ENCODE measurements at regions not wholly inside any gene's neighbourhood (a gene's known extent, or its start where the extent isn't known, plus 50 kb on each side); places are given as distances from the start of the nearest gene placed in this dataset.

DNA sequence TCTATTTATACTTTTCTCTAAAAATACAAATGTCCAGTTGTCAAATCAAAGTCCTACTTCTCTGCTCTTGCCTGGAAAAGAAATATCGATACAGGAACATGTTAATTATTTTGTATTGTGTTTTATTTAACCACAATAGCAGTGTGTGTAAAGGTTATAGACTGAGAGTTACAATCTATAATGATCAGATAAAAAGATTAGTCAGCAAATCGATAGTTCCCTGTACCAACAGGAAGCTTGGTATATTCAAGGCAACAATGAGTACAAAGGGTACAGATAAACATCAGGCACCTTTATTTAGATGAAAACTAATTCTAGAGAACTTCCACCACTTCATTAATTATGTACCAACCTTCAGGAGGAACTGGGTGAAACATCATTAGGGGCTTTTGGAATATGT is 469.5 kb downstream of the GBA3 start:
- TF ChIP-seq, protein P1, sequence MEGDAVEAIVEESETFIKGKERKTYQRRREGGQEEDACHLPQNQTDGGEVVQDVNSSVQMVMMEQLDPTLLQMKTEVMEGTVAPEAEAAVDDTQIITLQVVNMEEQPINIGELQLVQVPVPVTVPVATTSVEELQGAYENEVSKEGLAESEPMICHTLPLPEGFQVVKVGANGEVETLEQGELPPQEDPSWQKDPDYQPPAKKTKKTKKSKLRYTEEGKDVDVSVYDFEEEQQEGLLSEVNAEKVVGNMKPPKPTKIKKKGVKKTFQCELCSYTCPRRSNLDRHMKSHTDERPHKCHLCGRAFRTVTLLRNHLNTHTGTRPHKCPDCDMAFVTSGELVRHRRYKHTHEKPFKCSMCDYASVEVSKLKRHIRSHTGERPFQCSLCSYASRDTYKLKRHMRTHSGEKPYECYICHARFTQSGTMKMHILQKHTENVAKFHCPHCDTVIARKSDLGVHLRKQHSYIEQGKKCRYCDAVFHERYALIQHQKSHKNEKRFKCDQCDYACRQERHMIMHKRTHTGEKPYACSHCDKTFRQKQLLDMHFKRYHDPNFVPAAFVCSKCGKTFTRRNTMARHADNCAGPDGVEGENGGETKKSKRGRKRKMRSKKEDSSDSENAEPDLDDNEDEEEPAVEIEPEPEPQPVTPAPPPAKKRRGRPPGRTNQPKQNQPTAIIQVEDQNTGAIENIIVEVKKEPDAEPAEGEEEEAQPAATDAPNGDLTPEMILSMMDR (conservative IDR thresholded peaks at IDR 0.05) = no peak

More for the DNA sequence above, 469.5 kb downstream of the GBA3 start:
- Histone ChIP-seq H4K91ac (ENCODE audit: insufficient read length, low read depth, low read length) (no peak overlapping the region), H3K27me3 (ENCODE audit: insufficient read depth, low read length) (no peaks in the 10 kb centered on the region), H3K4me1 (ENCODE audit: insufficient read depth, low read length) (no peaks in the 10 kb centered on the region), H4K5ac (ENCODE audit: insufficient read length, low read depth, low read length) (no peak overlapping the region), H3K14ac (ENCODE audit: insufficient read depth, low read length) (no peak overlapping the region), H2AK5ac (ENCODE audit: insufficient read length, low read length) (no peak overlapping the region), H4K20me1 (ENCODE audit: control insufficient read depth, insufficient read depth, insufficient read length) (no peaks in the 10 kb centered on the region), H4K8ac (replicated peaks; ENCODE audit: insufficient read length, low read depth, low read length) (no peak overlapping the region), H3K18ac (ENCODE audit: insufficient read length, low read depth, low read length) (no peak overlapping the region), H2BK15ac (ENCODE audit: low read depth, low read length) (no peak overlapping the region), H3K23ac (ENCODE audit: insufficient read length, low read depth, low read length) (no peak overlapping the region), H2BK20ac (ENCODE audit: low read depth, low read length, poor library complexity, severe bottlenecking) (no peak overlapping the region), H3K79me1 (ENCODE audit: insufficient read depth, low read depth, low read length, poor library complexity, severe bottlenecking) (no peaks in the 10 kb centered on the region), H3K4ac (ENCODE audit: low read depth, low read length) (no peak overlapping the region), H3K4me2 (ENCODE audit: insufficient read depth, insufficient read length, low read length) (no peak overlapping the region), H3K9ac (ENCODE audit: extremely low read depth, insufficient read length, low read length) (no peak overlapping the region), H3K56ac (ENCODE audit: insufficient read length, low read depth, low read length) (no peak overlapping the region), H2AFZ (ENCODE audit: low read length) (no peak overlapping the region), H2BK5ac (ENCODE audit: insufficient read length, low read length) (no peak overlapping the region), H2BK120ac (ENCODE audit: low read depth, low read length, poor library complexity, severe bottlenecking) (no peak overlapping the region), H3K27ac (ENCODE audit: insufficient read length, low read depth, low read length) (no peak overlapping the region), H3K79me2 (ENCODE audit: insufficient read depth, low read length) (no peaks in the 10 kb centered on the region), H3K9me3 (ENCODE audit: control insufficient read depth, low read depth, low read length) (no peaks in the 10 kb centered on the region), H3T11ph (ENCODE audit: low read length) (no peak overlapping the region), H3K23me2 (ENCODE audit: insufficient read length, low read depth, low read length, poor library complexity, severe bottlenecking) (no peaks in the 10 kb centered on the region), H2BK12ac (ENCODE audit: insufficient read length, low read depth, low read length) (no peak overlapping the region)
- no peak overlapping the region for H3K27ac Mint-ChIP-seq
- H3K36me3 Mint-ChIP-seq (ENCODE audit: insufficient read depth in 1 of 3, low read depth in 3 of 3) = no peaks in the 10 kb centered on the region
- no peak for DNase-seq
- H3K27me3 Mint-ChIP-seq (ENCODE audit: low read depth) = peaks cover 10% of the 10 kb centered on the region
- H3K9me3 Mint-ChIP-seq = no peaks in the 10 kb centered on the region
- no peak overlapping the region for H3K4me3 Mint-ChIP-seq
- peaks cover 33 to 38% of the 10 kb centered on the region in 2 experiments for H3K4me1 Mint-ChIP-seq
- no CpG with 5 or more reads among the region's 2 CpGs for WGBS (ENCODE audit: extremely low coverage, insufficient read length, low lambda C conversion rate)
